GM23338 (cell line): ENCODE measurements at regions not wholly inside any gene's neighbourhood (a gene's known extent, or its start where the extent isn't known, plus 50 kb on each side); places are given as distances from the start of the nearest gene placed in this dataset.

Experiments used
- ATAC-seq: fragments of 200-7000 bp; cut with Tn5 transposase; 3 replicates; pipeline ENCODE4 v1.9.1; 2020
- DNase-seq: peaks from one replicate; pipeline ENCODE4 v3.0.0-alpha.2; 2015; ENCODE audit warnings: low spot score
- H2AFZ ChIP-seq: fragments of 200-600 bp; sonication (generic); 2 replicates; pipeline ENCODE4 v1.8.0; 2016; ENCODE audit warnings: antibody characterized with exemption, mild to moderate bottlenecking, moderate library complexity
- H3F3A ChIP-seq: fragments of 200-600 bp; sonication (generic); replicated peaks from 2 replicates; pipeline ENCODE4 v1.8.0; 2017; ENCODE audit warnings: antibody characterized with exemption, mixed run types, low read depth
- H3K27ac ChIP-seq: fragments of 200-600 bp; sonication (generic); 2 replicates; pipeline ENCODE4 v1.6.1; 2016; ENCODE audit warnings: low read depth
- H3K27me3 ChIP-seq: fragments of 200-600 bp; sonication (generic); 2 replicates; pipeline ENCODE4 v1.8.0; 2016; ENCODE audit warnings: mild to moderate bottlenecking, mixed run types, moderate library complexity; ENCODE audit not compliant: insufficient read depth
- H3K36me3 ChIP-seq: fragments of 200-600 bp; sonication (generic); 2 replicates; pipeline ENCODE4 v1.8.0; 2016; ENCODE audit warnings: mild to moderate bottlenecking; ENCODE audit not compliant: insufficient read depth
- H3K4me1 ChIP-seq: fragments of 200-600 bp; sonication (generic); 2 replicates; pipeline ENCODE4 v1.8.0; 2016; ENCODE audit warnings: mild to moderate bottlenecking, moderate library complexity; ENCODE audit not compliant: insufficient read depth
- H3K4me2 ChIP-seq: fragments of 200-600 bp; sonication (generic); 2 replicates; pipeline ENCODE4 v1.7.1; 2017; ENCODE audit warnings: mixed run types
- H3K4me3 ChIP-seq: fragments of 200-600 bp; sonication (generic); 2 replicates; pipeline ENCODE4 v1.6.1; 2016; ENCODE audit warnings: mixed run types
- H3K79me2 ChIP-seq: fragments of 200-600 bp; sonication (generic); replicated peaks from 2 replicates; pipeline ENCODE4 v1.8.0; 2017; ENCODE audit warnings: mild to moderate bottlenecking; ENCODE audit not compliant: insufficient read depth
- H3K9me2 ChIP-seq: fragments of 200-600 bp; sonication (generic); 2 replicates; pipeline ENCODE4 v1.8.0; 2017; ENCODE audit not compliant: insufficient read depth
- H4K20me1 ChIP-seq: fragments of 200-600 bp; sonication (generic); replicated peaks from 2 replicates; pipeline ENCODE4 v1.8.0; 2017; ENCODE audit warnings: mild to moderate bottlenecking; ENCODE audit not compliant: insufficient read depth
- H3K27ac Mint-ChIP-seq: 2 replicates; pipeline ENCODE4 v1.8.0; 2020; ENCODE audit warnings: inconsistent platforms, mild to moderate bottlenecking, moderate library complexity, mixed read lengths
- H3K27me3 Mint-ChIP-seq: 3 replicates; pipeline ENCODE4 v1.8.0; 2022; ENCODE audit warnings: low read depth, mild to moderate bottlenecking, moderate library complexity, mixed read lengths, inconsistent platforms; ENCODE audit not compliant: insufficient read depth, poor library complexity
- H3K36me3 Mint-ChIP-seq: 3 replicates; pipeline ENCODE4 v1.8.0; 2021; ENCODE audit warnings: low read depth, mild to moderate bottlenecking, inconsistent platforms, moderate library complexity, mixed read lengths
- H3K4me1 Mint-ChIP-seq: 3 replicates; pipeline ENCODE4 v1.8.0; 2020; ENCODE audit warnings: mild to moderate bottlenecking, inconsistent platforms, mixed read lengths
- H3K4me3 Mint-ChIP-seq: 3 replicates; pipeline ENCODE4 v1.8.0; 2021; ENCODE audit warnings: moderate library complexity, mild to moderate bottlenecking, inconsistent platforms, mixed read lengths
- H3K9me3 Mint-ChIP-seq: 3 replicates; pipeline ENCODE4 v1.8.0; 2020; ENCODE audit warnings: moderate library complexity, mild to moderate bottlenecking, inconsistent platforms, mixed read lengths
- CREB1 ChIP-seq: fragments of 250-450 bp; sonication (Bioruptor Pico); IDR thresholded peaks from 2 replicates; pipeline ENCODE4 v1.5.0; 2020; ENCODE audit warnings: low read depth, mild to moderate bottlenecking, moderate library complexity
- EZH2phosphoT487 ChIP-seq: fragments of 200-600 bp; sonication (generic); IDR thresholded peaks from one replicate; pipeline ENCODE4 v1.8.1; 2018; ENCODE audit warnings: antibody characterized with exemption; ENCODE audit not compliant: unreplicated experiment
- JUNB ChIP-seq: IDR thresholded peaks from one replicate; pipeline ENCODE4 v1.6.1; 2016; ENCODE audit warnings: antibody characterized with exemption; ENCODE audit not compliant: unreplicated experiment
- NANOG ChIP-seq: IDR thresholded peaks from 2 replicates; pipeline ENCODE4 v1.6.1; 2016; ENCODE audit warnings: antibody characterized with exemption, borderline replicate concordance
- POLR2AphosphoS5 ChIP-seq: IDR thresholded peaks from 2 replicates; pipeline ENCODE4 v1.6.1; 2016; ENCODE audit warnings: antibody characterized with exemption, low read depth
- STAT1 ChIP-seq: IDR thresholded peaks from one replicate; pipeline ENCODE4 v1.6.1; 2016; ENCODE audit warnings: antibody characterized with exemption; ENCODE audit not compliant: unreplicated experiment
- ZNF114 ChIP-seq: fragments of 250-450 bp; sonication (Bioruptor Pico); IDR thresholded peaks from 2 replicates; pipeline ENCODE4 v1.5.0; 2020; ENCODE audit warnings: mild to moderate bottlenecking, moderate library complexity
- ZNF331 ChIP-seq: fragments of 250-450 bp; sonication (Bioruptor Pico); IDR thresholded peaks from 2 replicates; pipeline ENCODE4 v1.5.0; 2020; ENCODE audit warnings: low read depth, mild to moderate bottlenecking, moderate library complexity
- TF ChIP-seq, protein P1 (sequence below): IDR thresholded peaks from one replicate; pipeline ENCODE4 v1.6.1; 2018; ENCODE audit warnings: antibody characterized with exemption; ENCODE audit not compliant: unreplicated experiment
- TF ChIP-seq, protein P2 (sequence below), 2 experiments: fragments of 200-600 bp in 1 of 2; sonication (generic) in 1 of 2; conservative IDR thresholded peaks; 2 replicates each; pipeline versions ENCODE4 v1.5.1 to v1.6.1; 2016 to 2017; ENCODE audit warnings: antibody characterized with exemption in 2 of 2, low read depth in 2 of 2, mild to moderate bottlenecking in 2 of 2, moderate library complexity in 1 of 2
- TF ChIP-seq, protein P3 (sequence below): IDR thresholded peaks from 2 replicates; pipeline ENCODE4 v1.6.1; 2016; ENCODE audit warnings: antibody characterized with exemption

DNA sequence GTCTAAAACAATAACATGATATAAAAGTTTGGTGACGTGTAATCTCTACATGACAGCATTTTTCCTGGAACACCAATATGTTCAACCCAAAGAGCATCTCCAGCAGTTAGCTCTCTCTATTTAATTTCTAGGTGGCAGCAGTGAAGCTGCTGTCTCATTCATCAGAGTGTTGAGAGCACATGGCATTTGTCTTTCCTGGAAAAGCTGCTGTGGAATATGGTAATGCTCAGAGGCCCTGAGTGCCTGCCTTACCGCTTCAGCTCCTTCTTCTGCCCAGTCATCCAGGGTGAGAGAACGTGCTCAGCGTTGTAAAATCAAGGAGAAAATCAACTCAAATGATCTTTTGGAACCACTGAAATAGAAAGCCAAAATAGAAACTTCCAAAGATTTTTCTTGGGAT lies 640.7 kb downstream of the ADGRL2 start (continued):
- TF ChIP-seq ZNF114 (CRISPR knock-in tag) (no peak), ZNF331 (CRISPR knock-in tag) (no peak), EZH2phosphoT487 (no peak), POLR2AphosphoS5 (no peak), JUNB (no peak), STAT1 (no peak)
- TF ChIP-seq, protein P1, sequence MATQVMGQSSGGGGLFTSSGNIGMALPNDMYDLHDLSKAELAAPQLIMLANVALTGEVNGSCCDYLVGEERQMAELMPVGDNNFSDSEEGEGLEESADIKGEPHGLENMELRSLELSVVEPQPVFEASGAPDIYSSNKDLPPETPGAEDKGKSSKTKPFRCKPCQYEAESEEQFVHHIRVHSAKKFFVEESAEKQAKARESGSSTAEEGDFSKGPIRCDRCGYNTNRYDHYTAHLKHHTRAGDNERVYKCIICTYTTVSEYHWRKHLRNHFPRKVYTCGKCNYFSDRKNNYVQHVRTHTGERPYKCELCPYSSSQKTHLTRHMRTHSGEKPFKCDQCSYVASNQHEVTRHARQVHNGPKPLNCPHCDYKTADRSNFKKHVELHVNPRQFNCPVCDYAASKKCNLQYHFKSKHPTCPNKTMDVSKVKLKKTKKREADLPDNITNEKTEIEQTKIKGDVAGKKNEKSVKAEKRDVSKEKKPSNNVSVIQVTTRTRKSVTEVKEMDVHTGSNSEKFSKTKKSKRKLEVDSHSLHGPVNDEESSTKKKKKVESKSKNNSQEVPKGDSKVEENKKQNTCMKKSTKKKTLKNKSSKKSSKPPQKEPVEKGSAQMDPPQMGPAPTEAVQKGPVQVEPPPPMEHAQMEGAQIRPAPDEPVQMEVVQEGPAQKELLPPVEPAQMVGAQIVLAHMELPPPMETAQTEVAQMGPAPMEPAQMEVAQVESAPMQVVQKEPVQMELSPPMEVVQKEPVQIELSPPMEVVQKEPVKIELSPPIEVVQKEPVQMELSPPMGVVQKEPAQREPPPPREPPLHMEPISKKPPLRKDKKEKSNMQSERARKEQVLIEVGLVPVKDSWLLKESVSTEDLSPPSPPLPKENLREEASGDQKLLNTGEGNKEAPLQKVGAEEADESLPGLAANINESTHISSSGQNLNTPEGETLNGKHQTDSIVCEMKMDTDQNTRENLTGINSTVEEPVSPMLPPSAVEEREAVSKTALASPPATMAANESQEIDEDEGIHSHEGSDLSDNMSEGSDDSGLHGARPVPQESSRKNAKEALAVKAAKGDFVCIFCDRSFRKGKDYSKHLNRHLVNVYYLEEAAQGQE: no peak

DNA sequence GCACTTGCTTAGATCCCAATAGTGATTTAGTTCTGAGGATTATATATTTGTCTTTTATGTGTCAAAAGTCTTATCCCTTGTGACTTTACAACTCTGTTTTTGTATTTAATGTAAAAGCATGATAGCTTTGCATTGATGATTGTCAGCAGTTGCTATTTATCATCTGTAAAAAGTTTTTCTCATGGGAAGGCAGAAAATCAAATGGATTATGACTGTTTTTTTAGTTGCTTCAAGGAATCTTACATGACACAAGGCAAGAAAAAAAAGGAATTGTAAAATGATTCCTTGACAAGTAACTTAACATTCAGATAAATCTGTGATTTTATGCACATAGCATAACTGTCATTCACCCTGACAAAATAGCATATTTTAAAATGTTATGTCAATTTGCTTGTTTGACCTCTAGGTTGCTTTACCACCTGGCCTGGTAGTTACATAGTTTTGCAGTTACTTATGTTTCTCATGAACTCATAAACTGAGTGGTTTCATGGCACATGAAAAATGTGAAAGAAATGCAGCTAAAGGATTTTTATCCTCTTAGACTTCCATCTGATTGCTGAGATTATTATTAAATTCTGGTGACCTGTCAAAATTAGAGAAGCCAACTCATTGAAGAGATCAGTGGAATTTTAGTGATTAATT lies 622.6 kb downstream of the ADGRL2 start:
- no peaks in the 10 kb centered on the region for H3K36me3 ChIP-seq
- no peaks in the 10 kb centered on the region for H3K9me3 Mint-ChIP-seq
- H3K36me3 Mint-ChIP-seq: no peaks in the 10 kb centered on the region
- H3K79me2 ChIP-seq: no peaks in the 10 kb centered on the region
- no peaks in the 10 kb centered on the region for H4K20me1 ChIP-seq
- no peaks in the 10 kb centered on the region for H3K4me1 ChIP-seq
- no peak overlapping the region for H3K27ac ChIP-seq
- no peak overlapping the region for H3K4me3 Mint-ChIP-seq
- H2AFZ ChIP-seq: no peak overlapping the region
- no peaks in the 10 kb centered on the region for H3K9me2 ChIP-seq
- TF ChIP-seq CREB1: no peak
- TF ChIP-seq POLR2AphosphoS5: no peak
- no peak for TF ChIP-seq ZNF331 (CRISPR knock-in tag)
- TF ChIP-seq, protein P2, sequence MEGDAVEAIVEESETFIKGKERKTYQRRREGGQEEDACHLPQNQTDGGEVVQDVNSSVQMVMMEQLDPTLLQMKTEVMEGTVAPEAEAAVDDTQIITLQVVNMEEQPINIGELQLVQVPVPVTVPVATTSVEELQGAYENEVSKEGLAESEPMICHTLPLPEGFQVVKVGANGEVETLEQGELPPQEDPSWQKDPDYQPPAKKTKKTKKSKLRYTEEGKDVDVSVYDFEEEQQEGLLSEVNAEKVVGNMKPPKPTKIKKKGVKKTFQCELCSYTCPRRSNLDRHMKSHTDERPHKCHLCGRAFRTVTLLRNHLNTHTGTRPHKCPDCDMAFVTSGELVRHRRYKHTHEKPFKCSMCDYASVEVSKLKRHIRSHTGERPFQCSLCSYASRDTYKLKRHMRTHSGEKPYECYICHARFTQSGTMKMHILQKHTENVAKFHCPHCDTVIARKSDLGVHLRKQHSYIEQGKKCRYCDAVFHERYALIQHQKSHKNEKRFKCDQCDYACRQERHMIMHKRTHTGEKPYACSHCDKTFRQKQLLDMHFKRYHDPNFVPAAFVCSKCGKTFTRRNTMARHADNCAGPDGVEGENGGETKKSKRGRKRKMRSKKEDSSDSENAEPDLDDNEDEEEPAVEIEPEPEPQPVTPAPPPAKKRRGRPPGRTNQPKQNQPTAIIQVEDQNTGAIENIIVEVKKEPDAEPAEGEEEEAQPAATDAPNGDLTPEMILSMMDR (conservative IDR thresholded peaks at IDR 0.05; ENCODE audit: low read depth in 2 of 2): no peak
- TF ChIP-seq, protein P3, sequence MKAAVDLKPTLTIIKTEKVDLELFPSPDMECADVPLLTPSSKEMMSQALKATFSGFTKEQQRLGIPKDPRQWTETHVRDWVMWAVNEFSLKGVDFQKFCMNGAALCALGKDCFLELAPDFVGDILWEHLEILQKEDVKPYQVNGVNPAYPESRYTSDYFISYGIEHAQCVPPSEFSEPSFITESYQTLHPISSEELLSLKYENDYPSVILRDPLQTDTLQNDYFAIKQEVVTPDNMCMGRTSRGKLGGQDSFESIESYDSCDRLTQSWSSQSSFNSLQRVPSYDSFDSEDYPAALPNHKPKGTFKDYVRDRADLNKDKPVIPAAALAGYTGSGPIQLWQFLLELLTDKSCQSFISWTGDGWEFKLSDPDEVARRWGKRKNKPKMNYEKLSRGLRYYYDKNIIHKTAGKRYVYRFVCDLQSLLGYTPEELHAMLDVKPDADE: no peak
- no peak for TF ChIP-seq NANOG
- no peak overlapping the region; the same call in 1 of the 2 replicates for H3K27ac Mint-ChIP-seq
- H3F3A ChIP-seq: no peaks in the 10 kb centered on the region
- H3K4me3 ChIP-seq: no peak overlapping the region
- H3K27me3 ChIP-seq: no peaks in the 10 kb centered on the region
- no peak for ATAC-seq
- H3K4me1 Mint-ChIP-seq: peaks cover 3% of the 10 kb centered on the region; the same call in 1 of the 3 replicates
- DNase-seq: no peak
- H3K4me2 ChIP-seq: no peak overlapping the region
- no peaks in the 10 kb centered on the region for H3K27me3 Mint-ChIP-seq
